Esophagus squamous epithelium (tissue), 4 donors: ENCODE measurements at regions not wholly inside any gene's neighbourhood (a gene's known extent, or its start where the extent isn't known, plus 50 kb on each side); places are given as distances from the start of the nearest gene placed in this dataset.

Experiments used
- CTCF ChIP-seq, 6 experiments: fragments of 450-650 bp in 4 of 6; fragments of 200-600 bp in 2 of 6; sonication (generic) in 2 of 6; IDR thresholded peaks; one replicate each; pipeline ENCODE4 v1.5.1; 2016 to 2019; ENCODE audit warnings: antibody characterized with exemption in 6 of 6, mild to moderate bottlenecking in 4 of 6, moderate library complexity in 4 of 6
- POLR2A ChIP-seq, 4 donors: fragments of 450-650 bp; IDR thresholded peaks; one replicate each; pipeline ENCODE4 v1.6.1; 2017; ENCODE audit warnings: antibody characterized with exemption in 4 of 4, mild to moderate bottlenecking in 4 of 4, moderate library complexity in 3 of 4

- TF ChIP-seq CTCF (IDR thresholded peaks at IDR 0.05) (no peak), POLR2A (IDR thresholded peaks at IDR 0.05) (no peak)
Observed at GRCh38 chr6:155544677-155545076, 89.0 kb upstream of the NOX3 start.
